ENCODE measurements at regions not wholly inside any gene's neighbourhood (a gene's known extent, or its start where the extent isn't known, plus 50 kb on each side); places are given as distances from the start of the nearest gene placed in this dataset.

DNA sequence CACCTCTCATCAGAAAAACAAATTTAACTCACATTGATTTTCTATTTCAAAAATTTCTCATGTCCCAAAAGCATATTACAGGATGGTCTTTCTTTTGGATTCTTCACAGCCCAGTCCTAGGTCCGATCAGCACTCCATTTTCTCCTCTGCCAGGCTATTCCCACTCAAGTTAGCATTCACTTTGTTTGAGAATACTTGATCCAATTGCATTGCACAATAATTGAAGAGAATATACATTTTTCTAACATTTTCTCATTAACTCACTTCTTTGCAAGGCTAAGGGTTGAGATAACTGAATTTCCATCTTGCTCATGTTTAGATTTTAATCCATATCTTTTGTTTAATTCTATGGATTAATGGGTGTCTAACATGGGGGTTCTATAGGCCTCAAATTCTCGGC, 716.1 kb downstream of the QKI start:
- no peak for DNase-seq (ENCODE audit: extremely low spot score)
- POLR2A ChIA-PET: no interaction called here
- CTCF ChIA-PET: no interaction called here
- TF ChIP-seq, protein P1, sequence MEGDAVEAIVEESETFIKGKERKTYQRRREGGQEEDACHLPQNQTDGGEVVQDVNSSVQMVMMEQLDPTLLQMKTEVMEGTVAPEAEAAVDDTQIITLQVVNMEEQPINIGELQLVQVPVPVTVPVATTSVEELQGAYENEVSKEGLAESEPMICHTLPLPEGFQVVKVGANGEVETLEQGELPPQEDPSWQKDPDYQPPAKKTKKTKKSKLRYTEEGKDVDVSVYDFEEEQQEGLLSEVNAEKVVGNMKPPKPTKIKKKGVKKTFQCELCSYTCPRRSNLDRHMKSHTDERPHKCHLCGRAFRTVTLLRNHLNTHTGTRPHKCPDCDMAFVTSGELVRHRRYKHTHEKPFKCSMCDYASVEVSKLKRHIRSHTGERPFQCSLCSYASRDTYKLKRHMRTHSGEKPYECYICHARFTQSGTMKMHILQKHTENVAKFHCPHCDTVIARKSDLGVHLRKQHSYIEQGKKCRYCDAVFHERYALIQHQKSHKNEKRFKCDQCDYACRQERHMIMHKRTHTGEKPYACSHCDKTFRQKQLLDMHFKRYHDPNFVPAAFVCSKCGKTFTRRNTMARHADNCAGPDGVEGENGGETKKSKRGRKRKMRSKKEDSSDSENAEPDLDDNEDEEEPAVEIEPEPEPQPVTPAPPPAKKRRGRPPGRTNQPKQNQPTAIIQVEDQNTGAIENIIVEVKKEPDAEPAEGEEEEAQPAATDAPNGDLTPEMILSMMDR (IDR thresholded peaks at IDR 0.05; ENCODE audit: control extremely low read depth, extremely low read depth, low read depth, missing control alignments): no peak

DNA sequence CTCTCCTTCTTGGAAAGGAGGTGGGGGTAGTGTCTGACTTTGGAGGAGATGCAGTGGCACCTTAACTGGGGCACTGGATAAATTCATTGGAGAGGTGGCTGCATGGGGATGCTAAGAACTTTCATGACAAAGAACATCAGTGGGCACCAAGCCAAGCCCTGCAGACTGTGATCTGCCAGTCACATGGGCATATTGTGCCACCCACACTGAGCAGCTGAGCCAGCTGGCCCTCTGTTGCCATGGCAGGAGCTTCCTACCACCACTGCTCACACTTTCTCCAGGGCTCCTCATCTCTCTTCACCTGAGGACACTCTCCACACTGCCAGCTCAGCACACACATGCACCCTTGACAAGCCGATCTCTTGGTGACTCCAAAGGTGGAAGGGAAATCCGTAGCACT, 715.6 kb downstream of the QKI start:
- ChIA-PET CTCF (no interaction called here), POLR2A (no interaction called here)
- no peak for DNase-seq (ENCODE audit: extremely low spot score)
- TF ChIP-seq, protein P1 (IDR thresholded peaks at IDR 0.05; ENCODE audit: control extremely low read depth, extremely low read depth, low read depth, missing control alignments): no peak

DNA sequence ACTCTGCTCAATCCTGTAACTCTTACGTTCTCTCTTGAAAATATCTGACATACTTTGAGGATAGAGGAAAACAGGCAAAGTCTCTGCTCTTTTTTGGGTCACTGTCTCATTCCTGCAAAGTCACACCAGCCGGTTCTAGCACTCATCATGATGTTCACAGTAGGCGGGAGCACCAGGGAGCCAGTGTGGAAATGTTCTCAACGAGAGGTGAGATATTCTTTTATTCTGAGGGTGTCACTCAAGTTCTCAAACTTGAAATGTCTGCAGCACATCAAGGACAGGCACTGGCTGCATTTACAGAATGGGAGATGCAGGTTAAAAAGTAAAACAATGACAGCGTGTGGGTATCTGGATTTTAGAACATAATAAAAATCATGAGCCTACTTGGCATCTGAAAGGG, 714.7 kb downstream of the QKI start:
- TF ChIP-seq, protein P1 (IDR thresholded peaks at IDR 0.05; ENCODE audit: control extremely low read depth, extremely low read depth, low read depth, missing control alignments): no peak
- DNase-seq (ENCODE audit: extremely low spot score): no peak
- ChIA-PET CTCF (interaction anchor here (0.6 kb wide), 1 partner anchor 15 kb away, joined by 3 read pairs; no protein-coding TSS in a partner anchor), POLR2A (no interaction called here)

- CTCF ChIA-PET: interaction anchor here (1.0 kb wide), 1 partner anchor 9 kb away, joined by 4 read pairs; no protein-coding TSS in a partner anchor
- TF ChIP-seq, protein P1 (IDR thresholded peaks at IDR 0.05; ENCODE audit: control extremely low read depth, extremely low read depth, low read depth, missing control alignments): no peak
- POLR2A ChIA-PET: no interaction called here
- no peak for DNase-seq (ENCODE audit: extremely low spot score)
These were observed 713.6 kb downstream of the QKI start for GRCh38 chr6:164128101-164128500.

- ChIA-PET CTCF (interaction anchor here (1.0 kb wide), 1 partner anchor 168 kb away, joined by 3 read pairs; no protein-coding TSS in a partner anchor), POLR2A (no interaction called here)
- TF ChIP-seq, protein P1 (IDR thresholded peaks at IDR 0.05; ENCODE audit: control extremely low read depth, extremely low read depth, low read depth, missing control alignments): no peak
- no peak for DNase-seq (ENCODE audit: extremely low spot score)
These were observed 710.5 kb downstream of the QKI start for GRCh38 chr6:164124986-164125385.

GRCh38 chr6:164124473-164124872, 710.0 kb downstream of the QKI start:
- ChIA-PET POLR2A (no interaction called here), CTCF (no interaction called here)
- TF ChIP-seq, protein P1 (IDR thresholded peaks at IDR 0.05; ENCODE audit: control extremely low read depth, extremely low read depth, low read depth, missing control alignments): no peak
- no peak for DNase-seq (ENCODE audit: extremely low spot score)

- DNase-seq (ENCODE audit: extremely low spot score): no peak
- TF ChIP-seq, protein P1 (IDR thresholded peaks at IDR 0.05; ENCODE audit: control extremely low read depth, extremely low read depth, low read depth, missing control alignments): no peak
- ChIA-PET POLR2A (interaction anchor here (0.7 kb wide), 1 partner anchor 12 kb away, joined by 14 read pairs; no protein-coding TSS in a partner anchor), CTCF (interaction anchor here (1.0 kb wide), 1 partner anchor 10 kb away, joined by 3 read pairs; no protein-coding TSS in a partner anchor)
These were observed 707.6 kb downstream of the QKI start for GRCh38 chr6:164122109-164122508.

All from GM10248 (cell line).